Coronary artery (tissue), 2 donors: ENCODE measurements at regions not wholly inside any gene's neighbourhood (a gene's known extent, or its start where the extent isn't known, plus 50 kb on each side); places are given as distances from the start of the nearest gene placed in this dataset.

Experiments
- DNase-seq: peaks from one replicate; pipeline ENCODE4 v3.0.0-alpha.2; 2017; ENCODE audit warnings: low spot score
- H3K27ac ChIP-seq, 2 donors: fragments of 200-600 bp; sonication (generic); one replicate each; pipeline ENCODE4 v1.5.1; 2016 to 2019
- H3K4me3 ChIP-seq: fragments of 200-600 bp; sonication (generic); 2 replicates; pipeline ENCODE4 v1.5.1; 2016; ENCODE audit warnings: mild to moderate bottlenecking, moderate library complexity
- CTCF ChIP-seq: fragments of 200-600 bp; sonication (generic); IDR thresholded peaks from one replicate; pipeline ENCODE4 v1.5.1; 2019; ENCODE audit warnings: antibody characterized with exemption

- no peak for DNase-seq
- H3K27ac ChIP-seq, result no peak overlapping the region
- TF ChIP-seq CTCF, result no peak
- H3K4me3 ChIP-seq, result no peak overlapping the region
Observed at GRCh38 chr18:39178166-39178565, 1612.6 kb upstream of the CELF4 start.

GRCh38 chr18:39172695-39173421, 1607.3 kb upstream of the CELF4 start:
- TF ChIP-seq CTCF, result no peak

GRCh38 chr18:39168723-39169122, 1603.1 kb upstream of the CELF4 start:
- no peak overlapping the region for H3K27ac ChIP-seq
- no peak for TF ChIP-seq CTCF
- no peak for DNase-seq
- no peak overlapping the region for H3K4me3 ChIP-seq

More at GRCh38 chr18:39172695-39173421, 1607.3 kb upstream of the CELF4 start:
- H3K27ac ChIP-seq, result no peak overlapping the region
- DNase-seq, result no peak
- H3K4me3 ChIP-seq, result no peak overlapping the region

- DNase-seq, result no peak
- TF ChIP-seq CTCF, result no peak
- Histone ChIP-seq H3K27ac (no peak overlapping the region), H3K4me3 (no peak overlapping the region)
Observed at GRCh38 chr18:39167990-39168389, 1602.4 kb upstream of the CELF4 start.

GRCh38 chr18:39166776-39167175, 1601.2 kb upstream of the CELF4 start:
- no peak for TF ChIP-seq CTCF
- H3K27ac ChIP-seq, result no peak overlapping the region
- DNase-seq, result no peak
- no peak overlapping the region for H3K4me3 ChIP-seq

GRCh38 chr18:39162013-39162827, 1596.6 kb upstream of the CELF4 start:
- DNase-seq, result no peak
- Histone ChIP-seq H3K27ac (no peak overlapping the region), H3K4me3 (no peak overlapping the region)
- no peak for TF ChIP-seq CTCF
